ENCODE measurements at regions not wholly inside any gene's neighbourhood (a gene's known extent, or its start where the extent isn't known, plus 50 kb on each side); places are given as distances from the start of the nearest gene placed in this dataset.

DNA sequence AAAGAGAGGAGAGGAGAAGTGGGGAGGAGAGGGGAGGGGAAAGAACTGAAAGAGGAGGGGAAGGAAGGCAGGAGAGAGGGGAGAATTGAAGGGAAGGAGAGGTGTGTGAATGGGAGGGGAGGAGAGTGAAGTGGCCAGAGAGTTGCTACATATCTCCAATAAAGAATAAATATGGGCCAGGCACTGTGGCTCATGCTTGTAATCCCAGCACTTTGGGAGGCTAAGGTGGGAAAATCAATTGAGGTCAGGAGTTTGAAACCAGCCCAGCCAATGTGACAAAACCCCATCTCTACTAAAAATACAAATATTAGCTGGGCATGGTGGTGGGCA, 482.4 kb downstream of the NAF1 start:
- Mint-ChIP-seq H3K27me3 (ENCODE audit: insufficient read depth, low read depth) (no peaks in the 10 kb centered on the region), H3K4me3 (no peak overlapping the region), H3K9me3 (no peaks in the 10 kb centered on the region), H3K36me3 (no peaks in the 10 kb centered on the region), H3K4me1 (no peaks in the 10 kb centered on the region), H3K27ac (no peak overlapping the region)
- H3K4me2 ChIP-seq = no peak overlapping the region
- H3F3A ChIP-seq (ENCODE audit: low read depth) = no peaks in the 10 kb centered on the region
- no peak overlapping the region for H3K9ac ChIP-seq
- DNase-seq (ENCODE audit: low spot score) = no peak
- H3K9me3 ChIP-seq (ENCODE audit: low read depth) = no peaks in the 10 kb centered on the region
- no peaks in the 10 kb centered on the region for H3K27me3 ChIP-seq
- no peaks in the 10 kb centered on the region for H4K20me1 ChIP-seq (ENCODE audit: low read depth)
- H3K4me1 ChIP-seq = no peaks in the 10 kb centered on the region
- no peaks in the 10 kb centered on the region for H3K79me2 ChIP-seq (ENCODE audit: low read depth)
- no peak overlapping the region for H3K27ac ChIP-seq
- H2AFZ ChIP-seq (replicated peaks) = no peak overlapping the region
- no peak overlapping the region for H3K4me3 ChIP-seq
- no peak for TF ChIP-seq CTCF (IDR thresholded peaks at IDR 0.05)
- TF ChIP-seq EZH2 (IDR thresholded peaks at IDR 0.05) = no peak
- no peak for TF ChIP-seq EZH2phosphoT487 (IDR thresholded peaks at IDR 0.05)
- no peaks in the 10 kb centered on the region for H3K36me3 ChIP-seq

DNA sequence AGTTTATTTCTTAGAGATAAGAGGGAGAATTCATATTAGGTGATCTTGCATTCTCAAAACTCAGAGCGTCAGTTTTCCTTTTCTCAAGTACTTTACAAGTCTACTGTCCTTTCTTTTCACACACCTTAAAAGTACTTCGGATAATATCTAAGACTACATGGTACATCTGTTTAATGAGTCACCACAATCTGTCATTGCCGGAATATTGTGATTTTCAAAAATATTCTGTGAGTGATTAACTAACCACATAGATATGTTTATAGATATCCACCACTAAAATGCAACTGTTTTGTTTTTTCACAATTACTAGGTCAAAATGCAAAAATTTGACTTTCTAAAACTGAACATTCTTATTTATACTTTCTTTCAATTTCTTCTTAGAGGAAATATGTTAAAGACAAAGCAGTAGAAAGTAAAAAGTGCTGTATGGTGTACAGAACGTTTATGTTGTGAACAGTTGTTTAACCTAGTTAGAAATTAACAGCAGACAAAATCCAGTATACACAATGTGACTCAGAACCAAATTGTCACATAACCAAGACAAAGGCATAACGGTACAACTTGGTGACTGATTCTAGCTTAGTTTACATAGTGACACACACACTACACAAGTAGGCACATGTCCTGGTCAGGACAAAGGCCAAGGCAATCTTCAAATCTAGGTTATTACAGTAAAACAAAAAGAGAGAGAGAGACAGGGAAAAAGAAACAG, 482.9 kb downstream of the NAF1 start:
- H3K27me3 Mint-ChIP-seq (ENCODE audit: insufficient read depth, low read depth) = no peaks in the 10 kb centered on the region
- no peak overlapping the region for H3K27ac Mint-ChIP-seq
- Histone ChIP-seq H3K79me2 (ENCODE audit: low read depth) (no peaks in the 10 kb centered on the region), H3K4me1 (no peaks in the 10 kb centered on the region), H4K20me1 (ENCODE audit: low read depth) (no peaks in the 10 kb centered on the region), H3K4me3 (no peak overlapping the region), H3K9me3 (ENCODE audit: low read depth) (no peaks in the 10 kb centered on the region), H3K9ac (no peak overlapping the region), H3F3A (ENCODE audit: low read depth) (no peaks in the 10 kb centered on the region), H3K27me3 (no peaks in the 10 kb centered on the region), H3K27ac (no peak overlapping the region), H2AFZ (replicated peaks) (no peak overlapping the region), H3K36me3 (no peaks in the 10 kb centered on the region), H3K4me2 (no peak overlapping the region)
- H3K36me3 Mint-ChIP-seq = no peaks in the 10 kb centered on the region
- H3K9me3 Mint-ChIP-seq = no peaks in the 10 kb centered on the region
- H3K4me1 Mint-ChIP-seq = no peaks in the 10 kb centered on the region
- TF ChIP-seq EZH2 (IDR thresholded peaks at IDR 0.05) (no peak), CTCF (IDR thresholded peaks at IDR 0.05) (no peak), EZH2phosphoT487 (IDR thresholded peaks at IDR 0.05) (no peak)
- no peak overlapping the region for H3K4me3 Mint-ChIP-seq
- DNase-seq (ENCODE audit: low spot score) = no peak

DNA sequence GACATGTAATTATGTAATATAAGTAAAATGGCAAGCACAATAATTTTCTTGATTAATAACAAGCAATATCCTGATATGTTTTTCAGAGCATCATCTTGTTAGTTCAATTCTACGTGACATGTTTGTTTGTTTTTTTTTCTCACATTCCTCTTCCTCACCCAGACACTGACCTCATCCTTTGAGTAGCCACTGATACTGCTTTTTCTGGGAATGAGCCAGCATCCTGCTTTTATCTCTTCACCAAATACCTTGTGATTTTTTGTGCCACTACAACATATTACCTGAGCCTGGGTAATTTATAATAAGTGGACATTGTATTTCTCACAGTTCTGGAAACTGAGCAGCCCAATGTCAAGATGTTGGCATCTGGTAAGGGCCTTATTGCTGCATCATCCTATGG, 484.0 kb downstream of the NAF1 start:
- no peaks in the 10 kb centered on the region for H3K36me3 Mint-ChIP-seq
- Histone ChIP-seq H4K20me1 (ENCODE audit: low read depth) (no peaks in the 10 kb centered on the region), H3F3A (ENCODE audit: low read depth) (no peaks in the 10 kb centered on the region), H3K4me2 (no peak overlapping the region), H3K4me3 (no peak overlapping the region), H3K27ac (no peak overlapping the region), H3K9ac (no peak overlapping the region), H3K36me3 (no peaks in the 10 kb centered on the region), H2AFZ (replicated peaks) (no peak overlapping the region), H3K27me3 (no peaks in the 10 kb centered on the region), H3K79me2 (ENCODE audit: low read depth) (no peaks in the 10 kb centered on the region), H3K4me1 (no peaks in the 10 kb centered on the region), H3K9me3 (ENCODE audit: low read depth) (no peaks in the 10 kb centered on the region)
- H3K27ac Mint-ChIP-seq = no peak overlapping the region
- H3K4me3 Mint-ChIP-seq = no peak overlapping the region
- no peak for TF ChIP-seq EZH2 (IDR thresholded peaks at IDR 0.05)
- TF ChIP-seq CTCF (IDR thresholded peaks at IDR 0.05) = no peak
- TF ChIP-seq EZH2phosphoT487 (IDR thresholded peaks at IDR 0.05) = no peak
- peaks cover 5% of the 10 kb centered on the region for H3K9me3 Mint-ChIP-seq
- H3K27me3 Mint-ChIP-seq (ENCODE audit: insufficient read depth, low read depth) = no peaks in the 10 kb centered on the region
- no peaks in the 10 kb centered on the region for H3K4me1 Mint-ChIP-seq
- DNase-seq (ENCODE audit: low spot score) = no peak
